HCT116 (cell line): ENCODE measurements at regions not wholly inside any gene's neighbourhood (a gene's known extent, or its start where the extent isn't known, plus 50 kb on each side); places are given as distances from the start of the nearest gene placed in this dataset.

ENCODE experiments used
- ATAC-seq: fragments of 200-7000 bp; cut with Tn5 transposase; 2 replicates; pipeline ENCODE4 v1.9.1; 2020; ENCODE audit warnings: mild to moderate bottlenecking, moderate library complexity
- BruUV-seq: library from RNA; stranded (reverse); fragments of 400-500 nt; replicated peaks from 2 replicates; lab custom pipeline; 2021; lab: Mats Ljungman, UMichigan
- CTCF ChIA-PET: fragments of 300-600 bp; sonication (Branson Sonifier 250); formaldehyde crosslinking; loops from one replicate; lab custom pipeline; 2021; ENCODE audit warnings: antibody characterized with exemption; lab: Charles Lee
- POLR2A ChIA-PET: fragments of 300-600, 350-600 bp; sonication (Branson Sonifier 250); formaldehyde crosslinking; loops from one replicate; lab custom pipeline; 2021; ENCODE audit warnings: antibody characterized with exemption; lab: Charles Lee
- RAD21 ChIA-PET, 2 experiments: fragments of 300-600 bp; sonication (Branson Sonifier 250); formaldehyde crosslinking; loops; one replicate each; lab custom pipeline; 2023; ENCODE audit warnings: low total read pairs in 2 of 2; ENCODE audit not compliant: uncharacterized antibody in 2 of 2, unreplicated experiment in 2 of 2, low non-redundant PET in 1 of 2; lab: Charles Lee
- DNase-seq: peaks from one replicate; pipeline ENCODE4 v3.0.0-alpha.2; 2010; ENCODE audit warnings: low read depth, low spot score
- H2AFZ ChIP-seq: fragments of 200-600 bp; shearing (Covaris generic), sonication (generic); 2 replicates; pipeline ENCODE4 v1.6.1; 2017; ENCODE audit warnings: low read depth, mixed run types, mixed read lengths, antibody characterized with exemption, low read length; ENCODE audit not compliant: poor library complexity, severe bottlenecking
- H3K27ac ChIP-seq: 2 replicates; pipeline ENCODE4 v1.5.1; 2012; ENCODE audit warnings: low read depth, low read length
- H3K27me3 ChIP-seq: fragments of 200-600 bp; sonication (generic); 2 replicates; pipeline ENCODE4 v1.6.1; 2016; ENCODE audit warnings: mixed run types, low read length, mixed read lengths; ENCODE audit not compliant: insufficient read depth
- H3K36me3 ChIP-seq, 2 experiments: fragments of 200-500 bp in 1 of 2; fragments of 200-600 bp in 1 of 2; sonication (Bioruptor generic) in 1 of 2; sonication (generic) in 1 of 2; 2 replicates each; pipeline versions ENCODE4 v1.5.1 to v1.6.1; 2014 to 2016; ENCODE audit warnings: low read length in 2 of 2, inconsistent platforms in 1 of 2, mixed read lengths in 1 of 2, mixed run types in 1 of 2; ENCODE audit not compliant: insufficient read depth in 2 of 2, control insufficient read depth in 1 of 2
- H3K4me1 ChIP-seq, 2 experiments: fragments of 200-600 bp in 1 of 2; sonication (generic) in 1 of 2; 2 replicates each; pipeline versions ENCODE4 v1.5.1 to v1.6.1; 2012 to 2017; ENCODE audit warnings: low read length in 2 of 2, inconsistent platforms in 1 of 2, mild to moderate bottlenecking in 1 of 2, mixed read lengths in 1 of 2, mixed run types in 1 of 2, moderate library complexity in 1 of 2; ENCODE audit not compliant: insufficient read depth in 2 of 2, control insufficient read depth in 1 of 2
- H3K4me2 ChIP-seq: fragments of 200-600 bp; sonication (generic); 2 replicates; pipeline ENCODE4 v1.6.1; 2017; ENCODE audit warnings: mixed run types, low read length, mixed read lengths
- H3K4me3 ChIP-seq, 2 experiments: fragments of 200-600 bp in 1 of 2; sonication (generic) in 1 of 2; replicated peaks in 1 of 2; 2 replicates each; pipeline ENCODE4 v1.5.1; 2011 to 2016; ENCODE audit warnings: low read length in 2 of 2, control low read depth in 1 of 2, low read depth in 1 of 2, mild to moderate bottlenecking in 1 of 2, mixed read lengths in 1 of 2, mixed run types in 1 of 2
- H3K79me2 ChIP-seq: fragments of 200-600 bp; sonication (generic); 2 replicates; pipeline ENCODE4 v1.6.1; 2017; ENCODE audit warnings: mild to moderate bottlenecking, mixed run types, low read length, moderate library complexity, mixed read lengths; ENCODE audit not compliant: insufficient read depth
- H3K9ac ChIP-seq: fragments of 200-600 bp; sonication (generic); 2 replicates; pipeline ENCODE4 v1.6.1; 2016; ENCODE audit warnings: low read length, mixed read lengths
- H3K9me2 ChIP-seq: fragments of 200-600 bp; sonication (generic), shearing (Covaris generic); 2 replicates; pipeline ENCODE4 v1.6.1; 2017; ENCODE audit warnings: mixed run types, mild to moderate bottlenecking, moderate library complexity; ENCODE audit not compliant: insufficient read depth
- H3K9me3 ChIP-seq, 2 experiments: fragments of 200-500 bp in 1 of 2; fragments of 200-600 bp in 1 of 2; sonication (Bioruptor generic) in 1 of 2; sonication (generic) in 1 of 2; 2 replicates each; pipeline ENCODE4 v1.6.1; 2014 to 2017; ENCODE audit warnings: low read length in 2 of 2, mixed read lengths in 2 of 2, inconsistent platforms in 1 of 2, low read depth in 1 of 2, mild to moderate bottlenecking in 1 of 2, mixed run types in 1 of 2, moderate library complexity in 1 of 2; ENCODE audit not compliant: control insufficient read depth in 1 of 2, insufficient read depth in 1 of 2
- H4K20me1 ChIP-seq: fragments of 200-600 bp; sonication (generic), shearing (Covaris generic); 2 replicates; pipeline ENCODE4 v1.6.1; 2017; ENCODE audit warnings: mixed run types, mild to moderate bottlenecking, moderate library complexity; ENCODE audit not compliant: insufficient read depth
- EGR1 ChIP-seq: IDR thresholded peaks from 2 replicates; pipeline ENCODE4 v1.6.1; 2012; ENCODE audit warnings: low read depth
- EZH2phosphoT487 ChIP-seq: fragments of 200-600 bp; IDR thresholded peaks from 2 replicates; pipeline ENCODE4 v1.6.1; 2018; ENCODE audit warnings: antibody characterized with exemption, borderline replicate concordance
- MAX ChIP-seq: IDR thresholded peaks from 2 replicates; pipeline ENCODE4 v1.6.1; 2012
- RAD21 ChIP-seq: IDR thresholded peaks from 2 replicates; pipeline ENCODE4 v1.6.1; 2012; ENCODE audit warnings: low read depth, mild to moderate bottlenecking
- REST ChIP-seq: IDR thresholded peaks from 2 replicates; pipeline ENCODE4 v1.6.1; 2012; ENCODE audit warnings: low read depth
- SIN3A ChIP-seq: IDR thresholded peaks from 2 replicates; pipeline ENCODE4 v1.6.1; 2012; ENCODE audit warnings: low read depth
- ZBTB33 ChIP-seq: IDR thresholded peaks from 2 replicates; pipeline ENCODE4 v1.6.1; 2011; ENCODE audit warnings: mild to moderate bottlenecking, low read length, moderate library complexity; ENCODE audit not compliant: insufficient replicate concordance; ENCODE audit errors: extremely low read depth
- ZNF274 ChIP-seq: fragments of 200-500 bp; sonication (Bioruptor generic); IDR thresholded peaks from 2 replicates; pipeline ENCODE4 v1.6.1; 2014; ENCODE audit warnings: mild to moderate bottlenecking, low read depth, low read length, inconsistent platforms
- intact Hi-C: fragments of 100-400 bp; cut with micrococcal nuclease; formaldehyde crosslinking; loops from 2 replicates; pipeline ENCODE4 v1.10.0; 2022

DNA sequence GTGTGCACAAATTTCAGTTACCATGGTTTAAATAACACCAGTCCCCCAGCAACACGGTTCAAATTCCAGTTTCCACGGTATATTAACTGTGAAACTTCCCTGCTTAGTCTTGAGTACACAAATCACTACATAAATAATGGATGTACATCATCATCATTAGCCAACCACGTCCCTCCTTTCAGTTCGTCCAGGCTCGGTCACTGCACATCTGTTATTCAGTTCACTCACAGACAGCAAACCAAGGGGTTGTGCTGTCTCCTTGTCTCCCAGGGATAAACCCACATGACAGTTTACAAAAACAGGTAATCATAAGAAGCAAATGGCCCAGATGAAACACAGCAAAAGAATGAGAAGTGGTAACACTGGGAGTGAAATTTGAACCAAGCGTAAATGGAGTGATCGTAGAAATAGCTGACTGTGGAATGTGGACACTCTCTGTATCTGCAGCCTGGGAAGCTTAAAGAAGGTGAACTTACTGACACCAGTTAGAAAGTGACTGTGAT lies 61.0 kb upstream of the RAD23B start (continued):
- TF ChIP-seq MAX: no peak

- H3K4me2 ChIP-seq: peak overlapping the region; percentile 71
Observed at GRCh38 chr9:107223381-107223780, 59.7 kb upstream of the RAD23B start.

More at GRCh38 chr9:107223381-107223780, 59.7 kb upstream of the RAD23B start:
- H3K36me3 ChIP-seq: peaks cover 0 to 4% of the 10 kb centered on the region in 2 experiments; a peak in 1 of 4 replicates
- no peaks in the 10 kb centered on the region for H3K9me3 ChIP-seq
- H3K4me1 ChIP-seq: peaks cover 22 to 72% of the 10 kb centered on the region in 2 experiments
- intact Hi-C loops: loop anchor here (2.0 kb wide), 1 partner anchor 19 kb away; no protein-coding TSS in a partner anchor
- H3K4me3 ChIP-seq: peak overlapping the region; percentile 53 to 59
- peaks cover 63% of the 10 kb centered on the region for H3K79me2 ChIP-seq
- no peak overlapping the region for H2AFZ ChIP-seq
- ATAC-seq (no peak), DNase-seq (no peak)
- H3K9me2 ChIP-seq: no peaks in the 10 kb centered on the region; the same call in 1 of the 2 replicates
- TSS peak; percentile 83 for BruUV-seq
- POLR2A ChIA-PET: interaction anchor here (1.1 to 1.9 kb wide), 8 partner anchors 10 to 60 kb away, joined by 3 to 6 read pairs (median 4); no protein-coding TSS in a partner anchor
- TF ChIP-seq EZH2phosphoT487 (no peak), SIN3A (0 out of 2 replicates have a peak, but pooled peaks have one; percentile 26), ZNF274 (no peak), ZBTB33 (no peak), RAD21 (no peak), EGR1 (0 out of 2 replicates have a peak, but pooled peaks have one; percentile 41), REST (no peak)
- no peaks in the 10 kb centered on the region for H4K20me1 ChIP-seq
- H3K27ac ChIP-seq: peak overlapping the region; percentile 55
- CTCF ChIA-PET: interaction anchor here (1.6 kb wide), 1 partner anchor 118 kb away, joined by 4 read pairs; no protein-coding TSS in a partner anchor
- RAD21 ChIA-PET: no interaction called here
- H3K27me3 ChIP-seq: no peaks in the 10 kb centered on the region
- H3K9ac ChIP-seq: peak overlapping the region; percentile 59
